ENCODE measurements at regions not wholly inside any gene's neighbourhood (a gene's known extent, or its start where the extent isn't known, plus 50 kb on each side); places are given as distances from the start of the nearest gene placed in this dataset.

DNA sequence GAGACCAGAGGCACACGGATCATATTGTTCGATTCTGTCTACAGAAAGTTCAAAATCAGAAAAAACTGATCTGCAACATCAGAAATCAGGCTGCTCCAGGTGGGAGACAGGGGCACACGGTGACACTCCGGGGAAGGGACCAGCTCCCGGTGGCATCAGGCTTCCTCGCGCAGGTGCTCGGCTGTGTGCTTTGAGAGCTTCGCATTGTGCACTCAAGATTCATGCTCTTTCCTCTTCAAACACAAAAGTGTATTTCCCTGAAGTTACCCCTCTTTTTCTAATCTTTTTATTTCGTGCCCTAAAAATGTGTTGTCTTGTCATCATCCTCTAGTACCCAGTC, 108.1 kb downstream of the DLL1 start:
- no peak for TF ChIP-seq CTCF (IDR thresholded peaks at IDR 0.05)
- no peak for TF ChIP-seq POLR2A (IDR thresholded peaks at IDR 0.05)
